SJSA1 (cell line): ENCODE measurements at regions not wholly inside any gene's neighbourhood (a gene's known extent, or its start where the extent isn't known, plus 50 kb on each side); places are given as distances from the start of the nearest gene placed in this dataset.

Experiments used
- DNase-seq, 2 experiments: peaks; one replicate each; pipeline ENCODE4 v3.0.0-alpha.2; 2015 to 2020; ENCODE audit warnings: low spot score in 2 of 2, low read depth in 1 of 2
- H3K27ac ChIP-seq: fragments of 250-450 bp; sonication (Bioruptor Pico); 2 replicates; pipeline ENCODE4 v1.5.1; 2020; ENCODE audit warnings: mild to moderate bottlenecking, moderate library complexity
- H3K27me3 ChIP-seq: fragments of 250-450 bp; sonication (Bioruptor Pico); replicated peaks from 2 replicates; pipeline ENCODE4 v1.5.1; 2020; ENCODE audit warnings: mild to moderate bottlenecking, moderate library complexity
- H3K36me3 ChIP-seq: fragments of 250-450 bp; sonication (Bioruptor Pico); 2 replicates; pipeline ENCODE4 v1.5.1; 2020; ENCODE audit warnings: mild to moderate bottlenecking
- H3K4me1 ChIP-seq: fragments of 250-450 bp; sonication (Bioruptor Pico); replicated peaks from 2 replicates; pipeline ENCODE4 v1.6.1; 2021; ENCODE audit warnings: mild to moderate bottlenecking
- H3K4me3 ChIP-seq: fragments of 250-450 bp; sonication (Bioruptor Pico); 2 replicates; pipeline ENCODE4 v1.5.1; 2020; ENCODE audit warnings: mild to moderate bottlenecking
- H3K9me3 ChIP-seq: fragments of 250-450 bp; sonication (Bioruptor Pico); replicated peaks from 2 replicates; pipeline ENCODE4 v1.5.1; 2020; ENCODE audit warnings: mild to moderate bottlenecking

DNA sequence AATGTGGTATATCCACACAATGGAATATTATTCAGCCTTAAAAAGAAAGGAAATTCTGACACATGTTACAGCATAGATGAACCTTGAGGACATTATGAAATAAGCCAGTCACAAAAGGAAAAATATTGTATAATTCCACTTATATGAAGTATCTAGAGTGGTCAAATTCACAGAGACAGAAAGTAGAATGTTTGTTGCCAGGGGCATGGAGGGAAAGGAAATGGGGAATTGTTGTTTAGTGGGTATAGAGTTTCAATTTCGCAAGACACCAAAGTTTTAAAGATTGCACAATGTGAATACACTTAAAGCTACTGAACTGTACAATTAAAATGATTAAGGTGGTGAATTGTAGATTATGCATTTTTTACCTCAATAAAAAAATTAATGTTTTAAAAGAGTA lies 92.9 kb downstream of the TXNL1 start:
- Histone ChIP-seq H3K4me1 (no peaks in the 10 kb centered on the region), H3K36me3 (no peaks in the 10 kb centered on the region), H3K27me3 (no peaks in the 10 kb centered on the region), H3K27ac (no peak overlapping the region), H3K4me3 (no peak overlapping the region), H3K9me3 (no peaks in the 10 kb centered on the region)
- no peak for DNase-seq

- Histone ChIP-seq H3K27me3 (no peaks in the 10 kb centered on the region), H3K4me3 (no peak overlapping the region), H3K36me3 (no peaks in the 10 kb centered on the region), H3K9me3 (no peaks in the 10 kb centered on the region), H3K4me1 (no peaks in the 10 kb centered on the region), H3K27ac (no peak overlapping the region)
- no peak for DNase-seq
Observed at GRCh38 chr18:56542476-56542875, 95.9 kb downstream of the TXNL1 start.

- no peaks in the 10 kb centered on the region for H3K36me3 ChIP-seq
- DNase-seq: no peak
- no peaks in the 10 kb centered on the region for H3K9me3 ChIP-seq
Observed at GRCh38 chr18:56541793-56542192, 96.6 kb downstream of the TXNL1 start.

GRCh38 chr18:56541340-56541739 lies 97.1 kb downstream of the TXNL1 start:
- no peaks in the 10 kb centered on the region for H3K27me3 ChIP-seq
- H3K4me3 ChIP-seq: no peak overlapping the region
- no peaks in the 10 kb centered on the region for H3K36me3 ChIP-seq
- no peak overlapping the region for H3K27ac ChIP-seq
- no peaks in the 10 kb centered on the region for H3K4me1 ChIP-seq
- H3K9me3 ChIP-seq: no peaks in the 10 kb centered on the region
- DNase-seq: no peak

More at GRCh38 chr18:56541793-56542192, 96.6 kb downstream of the TXNL1 start:
- no peaks in the 10 kb centered on the region for H3K27me3 ChIP-seq
- no peak overlapping the region for H3K4me3 ChIP-seq
- no peaks in the 10 kb centered on the region for H3K4me1 ChIP-seq
- no peak overlapping the region for H3K27ac ChIP-seq

DNA sequence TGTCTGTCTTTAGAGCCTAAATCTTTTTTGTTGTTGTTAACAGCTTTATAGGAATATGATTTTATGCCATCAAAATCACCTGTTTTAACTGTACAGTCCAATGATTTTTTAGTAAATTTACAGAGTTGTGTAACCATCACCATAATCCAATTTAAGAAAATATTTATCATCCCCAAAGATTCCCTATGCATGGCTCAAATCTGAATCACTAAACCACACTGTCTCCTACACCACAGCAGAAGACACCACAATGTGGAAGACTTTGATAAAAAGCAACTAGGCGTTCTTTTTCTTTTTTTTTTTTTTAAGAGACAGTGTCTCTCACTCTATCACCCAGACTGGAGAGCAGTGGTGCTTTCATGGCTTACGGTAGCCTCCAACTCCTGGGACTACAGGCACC lies 99.6 kb downstream of the TXNL1 start:
- H3K27me3 ChIP-seq: no peaks in the 10 kb centered on the region
- no peak for DNase-seq

DNA sequence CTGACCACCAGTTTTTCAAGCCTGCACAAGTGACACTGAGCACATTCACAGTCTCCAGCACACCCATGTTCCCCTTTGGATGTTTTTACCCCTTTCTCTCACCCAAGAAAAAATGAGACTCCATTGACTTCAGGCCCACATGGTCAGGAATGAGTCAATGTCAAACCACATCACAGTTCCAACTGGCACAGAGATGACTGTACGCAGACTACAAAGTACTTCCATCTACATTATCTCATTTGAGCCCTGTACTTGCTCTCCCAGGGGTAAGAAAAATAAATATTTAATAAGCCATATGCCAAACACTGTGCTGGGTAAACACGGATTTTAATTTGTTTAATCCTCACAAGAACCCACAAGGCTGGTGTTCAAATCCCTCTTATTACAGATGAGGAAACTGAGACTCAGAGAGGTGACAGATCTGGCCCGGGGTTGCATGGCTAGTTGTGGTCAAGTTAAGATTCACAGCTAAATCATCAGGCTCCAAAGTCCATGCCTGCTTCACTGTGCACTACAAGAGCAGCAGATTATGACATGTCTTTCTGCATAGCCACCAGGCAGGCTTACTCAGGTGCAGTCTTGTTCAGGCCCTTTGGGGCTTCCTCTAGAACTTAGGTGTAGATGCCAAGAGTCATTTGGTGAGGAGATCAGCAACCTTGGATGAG lies 106.1 kb downstream of the TXNL1 start:
- H3K27me3 ChIP-seq: no peaks in the 10 kb centered on the region
- H3K9me3 ChIP-seq: no peaks in the 10 kb centered on the region
- no peak overlapping the region for H3K4me3 ChIP-seq
- peak in 1 of 2 experiments; percentile 6 for DNase-seq
- no peak overlapping the region for H3K27ac ChIP-seq
- no peaks in the 10 kb centered on the region for H3K36me3 ChIP-seq
- no peaks in the 10 kb centered on the region for H3K4me1 ChIP-seq

More for the DNA sequence above, 99.6 kb downstream of the TXNL1 start:
- no peaks in the 10 kb centered on the region for H3K36me3 ChIP-seq
- H3K9me3 ChIP-seq: no peaks in the 10 kb centered on the region
- no peaks in the 10 kb centered on the region for H3K4me1 ChIP-seq
- no peak overlapping the region for H3K4me3 ChIP-seq
- no peak overlapping the region for H3K27ac ChIP-seq

GRCh38 chr18:56522816-56523215 lies 115.6 kb downstream of the TXNL1 start:
- Histone ChIP-seq H3K4me3 (no peak overlapping the region), H3K27ac (no peak overlapping the region), H3K9me3 (no peaks in the 10 kb centered on the region), H3K36me3 (no peaks in the 10 kb centered on the region), H3K4me1 (no peaks in the 10 kb centered on the region), H3K27me3 (no peaks in the 10 kb centered on the region)
- DNase-seq: no peak

DNA sequence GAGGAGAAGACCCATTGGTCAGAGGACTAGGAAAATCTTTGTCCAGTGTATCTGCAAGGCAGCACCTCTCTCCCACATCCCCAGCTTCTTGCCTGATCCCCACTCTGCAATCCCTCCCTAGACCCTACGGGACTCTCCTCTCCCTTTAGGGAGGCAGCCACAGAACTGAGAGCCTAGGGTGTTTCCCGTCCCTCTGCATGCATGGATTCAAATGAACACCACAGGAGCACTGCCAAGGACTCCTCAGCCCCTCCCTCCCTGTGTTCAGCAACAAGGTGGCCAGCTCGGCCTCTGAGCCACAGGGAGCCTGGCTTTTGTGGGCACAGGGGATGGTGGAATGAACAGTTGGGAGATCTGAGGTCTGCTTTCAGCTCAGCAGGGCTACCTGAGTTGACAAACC lies 117.1 kb downstream of the TXNL1 start:
- Histone ChIP-seq H3K9me3 (no peaks in the 10 kb centered on the region), H3K27ac (no peak overlapping the region), H3K36me3 (no peaks in the 10 kb centered on the region), H3K27me3 (no peaks in the 10 kb centered on the region), H3K4me1 (no peaks in the 10 kb centered on the region), H3K4me3 (no peak overlapping the region)
- DNase-seq: no peak

- H3K36me3 ChIP-seq: no peaks in the 10 kb centered on the region
- H3K4me1 ChIP-seq: no peaks in the 10 kb centered on the region
- DNase-seq: no peak
- H3K27me3 ChIP-seq: no peaks in the 10 kb centered on the region
- H3K4me3 ChIP-seq: no peak overlapping the region
- H3K27ac ChIP-seq: no peak overlapping the region
- H3K9me3 ChIP-seq: no peaks in the 10 kb centered on the region
Observed at GRCh38 chr18:56517761-56518160, 120.6 kb downstream of the TXNL1 start.

DNA sequence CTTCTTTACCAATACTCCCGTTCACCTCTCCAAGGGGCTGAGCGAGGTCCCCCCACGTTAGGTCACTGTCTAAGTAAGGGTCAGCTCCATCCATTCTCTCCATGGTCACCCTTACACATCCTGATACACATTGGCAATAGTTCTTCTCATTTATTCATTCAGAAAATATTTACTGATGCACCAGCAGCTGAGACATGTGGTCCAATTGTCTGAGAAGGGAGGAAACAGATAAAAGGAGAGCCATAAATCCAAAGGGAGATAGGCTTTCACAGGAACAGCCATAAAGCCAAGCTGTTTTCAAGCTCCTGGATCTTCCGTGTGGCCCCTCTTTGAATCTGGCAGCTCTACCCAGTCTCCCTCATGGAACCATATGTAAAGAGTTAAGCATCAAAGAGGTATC lies 121.2 kb downstream of the TXNL1 start:
- Histone ChIP-seq H3K4me3 (no peak overlapping the region), H3K36me3 (no peaks in the 10 kb centered on the region), H3K27me3 (no peaks in the 10 kb centered on the region), H3K9me3 (no peaks in the 10 kb centered on the region), H3K27ac (no peak overlapping the region), H3K4me1 (no peaks in the 10 kb centered on the region)
- DNase-seq: no peak

GRCh38 chr18:56516789-56517188 lies 121.6 kb downstream of the TXNL1 start:
- DNase-seq: no peak
- no peak overlapping the region for H3K27ac ChIP-seq
- no peaks in the 10 kb centered on the region for H3K36me3 ChIP-seq
- H3K4me3 ChIP-seq: no peak overlapping the region
- H3K9me3 ChIP-seq: no peaks in the 10 kb centered on the region
- H3K4me1 ChIP-seq: no peaks in the 10 kb centered on the region
- no peaks in the 10 kb centered on the region for H3K27me3 ChIP-seq

- Histone ChIP-seq H3K4me1 (no peaks in the 10 kb centered on the region), H3K4me3 (no peak overlapping the region), H3K36me3 (no peaks in the 10 kb centered on the region), H3K27me3 (no peaks in the 10 kb centered on the region), H3K9me3 (no peaks in the 10 kb centered on the region), H3K27ac (no peak overlapping the region)
- DNase-seq: no peak
Observed at GRCh38 chr18:56515522-56515921, 122.9 kb downstream of the TXNL1 start.

GRCh38 chr18:56511996-56512395 lies 126.4 kb downstream of the TXNL1 start:
- H3K4me1 ChIP-seq: no peaks in the 10 kb centered on the region
- H3K27me3 ChIP-seq: no peaks in the 10 kb centered on the region
- DNase-seq: no peak
- H3K9me3 ChIP-seq: no peaks in the 10 kb centered on the region
- no peak overlapping the region for H3K4me3 ChIP-seq
- H3K27ac ChIP-seq: no peak overlapping the region
- H3K36me3 ChIP-seq: no peaks in the 10 kb centered on the region

DNA sequence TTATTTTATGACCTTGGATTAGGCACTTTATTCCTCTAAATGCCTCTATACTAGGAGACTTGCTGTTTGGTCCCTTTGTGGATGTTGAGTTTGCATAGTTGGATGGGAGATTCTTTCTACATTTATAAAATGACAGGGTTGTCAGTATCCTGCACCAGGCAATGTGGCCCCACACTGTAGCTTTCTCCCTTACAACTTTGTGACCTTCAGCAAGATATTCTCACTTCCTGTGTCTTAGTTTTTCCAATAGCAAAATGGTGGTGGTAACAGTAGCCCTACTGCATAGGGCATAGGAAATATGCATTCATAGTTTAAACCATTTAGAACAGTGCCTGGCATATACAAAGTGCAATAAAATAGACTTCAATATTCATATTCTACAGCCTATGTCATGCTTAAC lies 128.3 kb downstream of the TXNL1 start:
- Histone ChIP-seq H3K4me1 (no peaks in the 10 kb centered on the region), H3K36me3 (no peaks in the 10 kb centered on the region), H3K27ac (no peak overlapping the region), H3K9me3 (no peaks in the 10 kb centered on the region), H3K27me3 (no peaks in the 10 kb centered on the region), H3K4me3 (no peak overlapping the region)
- no peak for DNase-seq

GRCh38 chr18:56509656-56510055 lies 128.7 kb downstream of the TXNL1 start:
- Histone ChIP-seq H3K27me3 (no peaks in the 10 kb centered on the region), H3K36me3 (no peaks in the 10 kb centered on the region), H3K4me3 (no peak overlapping the region), H3K9me3 (no peaks in the 10 kb centered on the region), H3K4me1 (no peaks in the 10 kb centered on the region), H3K27ac (no peak overlapping the region)
- DNase-seq: no peak
